ENCODE measurements at regions not wholly inside any gene's neighbourhood (a gene's known extent, or its start where the extent isn't known, plus 50 kb on each side); places are given as distances from the start of the nearest gene placed in this dataset.

GRCh38 chr9:34907044-34907443, 51.0 kb upstream of the PHF24 start:
- H3K27ac ChIP-seq (ENCODE audit: low read depth, low read length), result no peak overlapping the region
- no peaks in the 10 kb centered on the region for H3K36me3 ChIP-seq (ENCODE audit: control insufficient read depth in 5 of 5, insufficient read depth in 5 of 5, low read length in 5 of 5)
- peaks cover 0 to 3% (median 0%) of the 10 kb centered on the region in 5 donors for H3K27me3 ChIP-seq (ENCODE audit: control insufficient read depth in 5 of 5, insufficient read depth in 4 of 5, low read length in 5 of 5)
- no peak overlapping the region for H3K4me3 ChIP-seq (ENCODE audit: low read depth in 1 of 5, low read length in 5 of 5)
- no peak overlapping the region for H3K9ac ChIP-seq (ENCODE audit: low read length in 5 of 5)
- no peaks in the 10 kb centered on the region for H3K9me3 ChIP-seq (ENCODE audit: control insufficient read depth in 5 of 5, low read length in 5 of 5)
- H3K4me1 ChIP-seq (ENCODE audit: control insufficient read depth in 5 of 5, insufficient read depth in 5 of 5, low read length in 5 of 5), result no peaks in the 10 kb centered on the region

DNA sequence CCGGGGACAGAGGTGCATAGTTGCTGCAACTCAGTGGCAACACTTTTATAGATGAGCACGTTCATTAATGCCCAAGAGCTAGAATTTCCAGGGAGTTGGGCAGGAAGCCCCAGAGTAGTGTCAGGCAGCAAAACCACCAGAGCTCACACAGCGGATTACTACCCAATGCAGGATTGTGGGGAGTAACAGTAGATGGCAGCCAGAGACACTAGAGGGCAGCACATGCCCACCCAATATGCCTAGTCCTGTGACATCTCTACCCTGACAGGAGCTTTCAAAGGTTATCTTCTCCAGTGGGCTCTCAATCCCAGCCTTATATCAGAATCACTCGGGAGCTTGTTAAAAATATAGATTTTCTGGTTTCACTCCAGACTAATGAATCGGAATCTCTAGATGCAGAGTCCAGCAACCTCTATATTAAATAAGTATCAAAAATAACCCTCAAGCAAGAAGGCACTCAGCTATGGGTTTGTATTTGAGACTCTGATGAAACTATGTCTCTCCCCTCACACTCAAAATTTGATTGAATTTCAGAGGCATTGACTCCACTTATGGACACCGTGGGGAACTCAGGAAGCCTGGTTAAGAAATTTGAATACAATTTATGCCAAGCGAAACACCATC, 58.4 kb upstream of the PHF24 start:
- Histone ChIP-seq H3K27me3 (ENCODE audit: control insufficient read depth in 5 of 5, insufficient read depth in 4 of 5, low read length in 5 of 5) (peaks cover 0 to 3% (median 0%) of the 10 kb centered on the region in 5 donors), H3K4me3 (ENCODE audit: low read depth in 1 of 5, low read length in 5 of 5) (no peak overlapping the region), H3K4me1 (ENCODE audit: control insufficient read depth in 5 of 5, insufficient read depth in 5 of 5, low read length in 5 of 5) (peaks cover 0 to 3% (median 1%) of the 10 kb centered on the region in 5 donors), H3K27ac (ENCODE audit: low read depth, low read length) (no peak overlapping the region), H3K36me3 (ENCODE audit: control insufficient read depth in 5 of 5, insufficient read depth in 5 of 5, low read length in 5 of 5) (no peaks in the 10 kb centered on the region), H3K9me3 (ENCODE audit: control insufficient read depth in 5 of 5, low read length in 5 of 5) (no peaks in the 10 kb centered on the region), H3K9ac (ENCODE audit: low read length in 5 of 5) (no peak overlapping the region)

- Histone ChIP-seq H3K4me3 (ENCODE audit: low read depth in 1 of 5, low read length in 5 of 5) (no peak overlapping the region), H3K27me3 (ENCODE audit: control insufficient read depth in 5 of 5, insufficient read depth in 4 of 5, low read length in 5 of 5) (peaks cover 0 to 3% (median 0%) of the 10 kb centered on the region in 5 donors), H3K9ac (ENCODE audit: low read length in 5 of 5) (no peak overlapping the region), H3K4me1 (ENCODE audit: control insufficient read depth in 5 of 5, insufficient read depth in 5 of 5, low read length in 5 of 5) (peaks cover 0 to 8% (median 4%) of the 10 kb centered on the region in 5 donors), H3K9me3 (ENCODE audit: control insufficient read depth in 5 of 5, low read length in 5 of 5) (no peaks in the 10 kb centered on the region), H3K36me3 (ENCODE audit: control insufficient read depth in 5 of 5, insufficient read depth in 5 of 5, low read length in 5 of 5) (no peaks in the 10 kb centered on the region), H3K27ac (ENCODE audit: low read depth, low read length) (no peak overlapping the region)
Measured at GRCh38 chr9:34898846-34899245, 59.2 kb upstream of the PHF24 start.

GRCh38 chr9:34896112-34896511, 62.0 kb upstream of the PHF24 start:
- H3K9ac ChIP-seq (ENCODE audit: low read length in 5 of 5), result no peak overlapping the region
- H3K27ac ChIP-seq (ENCODE audit: low read depth, low read length), result no peak overlapping the region
- H3K4me1 ChIP-seq (ENCODE audit: control insufficient read depth in 5 of 5, insufficient read depth in 5 of 5, low read length in 5 of 5), result peaks cover 5 to 30% (median 22%) of the 10 kb centered on the region in 5 donors
- H3K9me3 ChIP-seq (ENCODE audit: control insufficient read depth in 5 of 5, low read length in 5 of 5), result no peaks in the 10 kb centered on the region
- no peaks in the 10 kb centered on the region for H3K36me3 ChIP-seq (ENCODE audit: control insufficient read depth in 5 of 5, insufficient read depth in 5 of 5, low read length in 5 of 5)
- H3K27me3 ChIP-seq (ENCODE audit: control insufficient read depth in 5 of 5, insufficient read depth in 4 of 5, low read length in 5 of 5), result peaks cover 0 to 3% (median 0%) of the 10 kb centered on the region in 5 donors
- H3K4me3 ChIP-seq (ENCODE audit: low read depth in 1 of 5, low read length in 5 of 5), result no peak overlapping the region

DNA sequence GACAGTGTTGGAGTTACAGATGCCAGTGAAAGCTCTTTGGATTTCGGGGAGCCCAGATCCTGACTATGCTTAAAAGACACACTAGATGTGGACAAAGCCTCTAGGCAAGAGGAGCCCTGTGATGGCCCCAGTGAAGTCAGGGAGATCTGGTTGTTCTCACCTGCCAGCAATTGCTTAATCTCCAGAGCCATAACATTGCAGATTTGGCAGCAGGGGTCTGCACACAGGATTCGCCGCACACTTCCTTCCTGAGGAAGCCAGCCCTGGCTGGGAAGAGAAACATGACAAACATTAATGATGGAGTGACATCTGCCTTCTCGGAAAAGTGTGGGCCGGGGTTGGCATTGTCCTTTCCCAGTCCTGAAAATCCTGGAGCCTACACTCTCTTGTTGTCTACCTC, 65.2 kb upstream of the PHF24 start:
- no peak overlapping the region for H3K27ac ChIP-seq (ENCODE audit: low read depth, low read length)
- H3K4me1 ChIP-seq (ENCODE audit: control insufficient read depth in 5 of 5, insufficient read depth in 5 of 5, low read length in 5 of 5), result peaks cover 5 to 30% (median 22%) of the 10 kb centered on the region in 5 donors
- no peaks in the 10 kb centered on the region for H3K36me3 ChIP-seq (ENCODE audit: control insufficient read depth in 5 of 5, insufficient read depth in 5 of 5, low read length in 5 of 5)
- H3K27me3 ChIP-seq (ENCODE audit: control insufficient read depth in 5 of 5, insufficient read depth in 4 of 5, low read length in 5 of 5), result no peaks in the 10 kb centered on the region
- no peaks in the 10 kb centered on the region for H3K9me3 ChIP-seq (ENCODE audit: control insufficient read depth in 5 of 5, low read length in 5 of 5)
- H3K9ac ChIP-seq (ENCODE audit: low read length in 5 of 5), result no peak overlapping the region
- peak overlapping the region in 2 of 5 donors; percentile 16 to 36 for H3K4me3 ChIP-seq (ENCODE audit: low read depth in 1 of 5, low read length in 5 of 5)

DNA sequence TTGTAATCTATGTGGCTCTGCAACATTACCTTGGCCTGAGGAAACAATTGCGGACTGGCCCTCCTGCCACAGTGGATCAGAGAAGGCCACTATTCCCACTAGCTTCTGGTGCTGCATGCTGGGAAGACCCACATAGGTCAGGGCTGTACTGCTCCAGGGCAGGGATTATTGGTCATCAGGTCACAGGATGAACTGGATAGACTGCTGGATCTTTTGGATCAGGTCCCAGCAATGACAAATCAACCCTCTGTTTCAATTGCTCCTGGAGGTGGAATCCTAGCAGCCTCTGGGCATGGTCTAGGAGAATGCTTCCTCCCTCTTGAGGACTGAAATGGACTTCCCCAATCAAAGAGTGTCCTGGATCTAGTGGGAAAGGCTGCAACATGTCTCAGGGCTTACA, 66.7 kb upstream of the PHF24 start:
- no peaks in the 10 kb centered on the region for H3K27me3 ChIP-seq (ENCODE audit: control insufficient read depth in 5 of 5, insufficient read depth in 4 of 5, low read length in 5 of 5)
- no peak overlapping the region for H3K4me3 ChIP-seq (ENCODE audit: low read depth in 1 of 5, low read length in 5 of 5)
- H3K4me1 ChIP-seq (ENCODE audit: control insufficient read depth in 5 of 5, insufficient read depth in 5 of 5, low read length in 5 of 5), result peaks cover 5 to 30% (median 22%) of the 10 kb centered on the region in 5 donors
- no peak overlapping the region for H3K9ac ChIP-seq (ENCODE audit: low read length in 5 of 5)
- H3K9me3 ChIP-seq (ENCODE audit: control insufficient read depth in 5 of 5, low read length in 5 of 5), result no peaks in the 10 kb centered on the region
- no peaks in the 10 kb centered on the region for H3K36me3 ChIP-seq (ENCODE audit: control insufficient read depth in 5 of 5, insufficient read depth in 5 of 5, low read length in 5 of 5)
- no peak overlapping the region for H3K27ac ChIP-seq (ENCODE audit: low read depth, low read length)

GRCh38 chr9:34887841-34888240, 70.2 kb upstream of the PHF24 start:
- Histone ChIP-seq H3K36me3 (ENCODE audit: control insufficient read depth in 5 of 5, insufficient read depth in 5 of 5, low read length in 5 of 5) (no peaks in the 10 kb centered on the region), H3K9me3 (ENCODE audit: control insufficient read depth in 5 of 5, low read length in 5 of 5) (no peaks in the 10 kb centered on the region), H3K4me3 (ENCODE audit: low read depth in 1 of 5, low read length in 5 of 5) (no peak overlapping the region), H3K9ac (ENCODE audit: low read length in 5 of 5) (no peak overlapping the region), H3K27me3 (ENCODE audit: control insufficient read depth in 5 of 5, insufficient read depth in 4 of 5, low read length in 5 of 5) (peaks cover 0 to 5% (median 0%) of the 10 kb centered on the region in 5 donors), H3K27ac (ENCODE audit: low read depth, low read length) (no peak overlapping the region), H3K4me1 (ENCODE audit: control insufficient read depth in 5 of 5, insufficient read depth in 5 of 5, low read length in 5 of 5) (peaks cover 5 to 16% (median 14%) of the 10 kb centered on the region in 5 donors)

GRCh38 chr9:34884747-34885189, 73.3 kb upstream of the PHF24 start:
- Histone ChIP-seq H3K27ac (ENCODE audit: low read depth, low read length) (no peak overlapping the region), H3K4me1 (ENCODE audit: control insufficient read depth in 5 of 5, insufficient read depth in 5 of 5, low read length in 5 of 5) (no peaks in the 10 kb centered on the region), H3K9me3 (ENCODE audit: control insufficient read depth in 5 of 5, low read length in 5 of 5) (no peaks in the 10 kb centered on the region), H3K9ac (ENCODE audit: low read length in 5 of 5) (no peak overlapping the region), H3K27me3 (ENCODE audit: control insufficient read depth in 5 of 5, insufficient read depth in 4 of 5, low read length in 5 of 5) (peaks cover 0 to 5% (median 0%) of the 10 kb centered on the region in 5 donors), H3K36me3 (ENCODE audit: control insufficient read depth in 5 of 5, insufficient read depth in 5 of 5, low read length in 5 of 5) (no peaks in the 10 kb centered on the region), H3K4me3 (ENCODE audit: low read depth in 1 of 5, low read length in 5 of 5) (no peak overlapping the region)

DNA sequence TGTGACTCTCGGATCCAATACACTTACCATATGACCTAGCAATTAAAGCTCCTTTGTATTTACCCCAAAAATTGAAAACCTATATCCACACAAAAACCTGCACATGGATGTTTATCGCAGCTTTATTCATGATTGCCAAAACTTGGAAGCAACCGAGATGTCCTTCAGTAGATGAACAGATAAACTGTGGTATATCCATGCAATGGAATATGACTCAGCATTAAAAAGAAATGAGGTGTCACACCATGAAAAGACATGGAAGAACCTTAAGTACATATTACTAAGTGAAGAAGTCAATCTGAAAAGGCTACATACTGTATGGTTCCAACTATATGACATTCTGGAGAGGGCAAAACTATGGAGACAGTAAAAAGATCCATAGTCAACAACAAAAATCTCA, 82.0 kb upstream of the PHF24 start:
- no peaks in the 10 kb centered on the region for H3K9me3 ChIP-seq (ENCODE audit: control insufficient read depth in 5 of 5, low read length in 5 of 5)
- H3K27ac ChIP-seq (ENCODE audit: low read depth, low read length), result no peak overlapping the region
- H3K4me1 ChIP-seq (ENCODE audit: control insufficient read depth in 5 of 5, insufficient read depth in 5 of 5, low read length in 5 of 5), result no peaks in the 10 kb centered on the region
- H3K27me3 ChIP-seq (ENCODE audit: control insufficient read depth in 5 of 5, insufficient read depth in 4 of 5, low read length in 5 of 5), result no peaks in the 10 kb centered on the region
- no peaks in the 10 kb centered on the region for H3K36me3 ChIP-seq (ENCODE audit: control insufficient read depth in 5 of 5, insufficient read depth in 5 of 5, low read length in 5 of 5)
- H3K9ac ChIP-seq (ENCODE audit: low read length in 5 of 5), result no peak overlapping the region
- no peak overlapping the region for H3K4me3 ChIP-seq (ENCODE audit: low read depth in 1 of 5, low read length in 5 of 5)

DNA sequence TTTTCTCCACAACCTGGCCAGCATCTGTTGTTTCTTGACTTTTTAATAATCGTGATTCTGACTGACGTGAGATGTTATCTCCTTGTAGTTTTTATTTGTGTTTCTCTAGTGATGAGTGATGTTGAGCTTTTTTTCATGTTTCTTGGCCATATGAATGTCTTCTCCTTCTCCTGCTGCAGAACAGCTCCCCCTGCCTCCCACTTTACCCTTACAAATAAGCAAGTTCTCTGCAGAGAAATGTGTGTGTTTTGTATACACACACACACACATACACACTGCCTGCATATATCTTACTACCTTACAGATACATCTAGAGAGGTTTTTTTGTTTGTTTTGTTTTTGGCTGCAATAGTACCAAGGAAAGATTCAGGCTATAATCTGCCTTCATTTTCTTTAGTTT, 88.7 kb upstream of the PHF24 start:
- Histone ChIP-seq H3K27me3 (ENCODE audit: control insufficient read depth in 5 of 5, insufficient read depth in 4 of 5, low read length in 5 of 5) (no peaks in the 10 kb centered on the region), H3K36me3 (ENCODE audit: control insufficient read depth in 5 of 5, insufficient read depth in 5 of 5, low read length in 5 of 5) (no peaks in the 10 kb centered on the region), H3K9me3 (ENCODE audit: control insufficient read depth in 5 of 5, low read length in 5 of 5) (peaks cover 0 to 13% (median 7%) of the 10 kb centered on the region in 5 donors), H3K4me3 (ENCODE audit: low read depth in 1 of 5, low read length in 5 of 5) (no peak overlapping the region), H3K4me1 (ENCODE audit: control insufficient read depth in 5 of 5, insufficient read depth in 5 of 5, low read length in 5 of 5) (no peaks in the 10 kb centered on the region), H3K9ac (ENCODE audit: low read length in 5 of 5) (no peak overlapping the region), H3K27ac (ENCODE audit: low read depth, low read length) (no peak overlapping the region)
